ENCODE measurements at regions not wholly inside any gene's neighbourhood (a gene's known extent, or its start where the extent isn't known, plus 50 kb on each side); places are given as distances from the start of the nearest gene placed in this dataset.
"Not testable (repeated sequence)": the region's sequence is repeated elsewhere in the genome, so short reads cannot be mapped to it uniquely, and the experiment has no call there.

DNA sequence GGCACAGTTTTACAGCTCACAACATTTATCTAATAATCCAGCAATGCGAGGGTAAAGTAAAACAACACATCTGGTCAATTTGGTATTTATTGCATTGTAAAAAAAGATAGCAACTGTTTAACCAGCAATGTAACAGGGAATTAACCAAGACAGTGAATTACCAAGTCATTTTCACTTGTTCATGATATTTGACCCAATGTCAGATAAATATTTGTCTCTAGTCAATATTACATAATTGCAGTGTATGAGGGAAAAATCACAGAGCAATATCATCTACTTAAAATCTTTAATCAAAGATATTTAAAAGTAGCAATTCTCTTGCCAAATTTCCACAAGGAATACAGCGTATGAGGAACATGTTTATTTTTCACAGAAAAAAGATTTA, 1265.1 kb upstream of the CHAC2 start:
- DNase-seq = no peak

DNA sequence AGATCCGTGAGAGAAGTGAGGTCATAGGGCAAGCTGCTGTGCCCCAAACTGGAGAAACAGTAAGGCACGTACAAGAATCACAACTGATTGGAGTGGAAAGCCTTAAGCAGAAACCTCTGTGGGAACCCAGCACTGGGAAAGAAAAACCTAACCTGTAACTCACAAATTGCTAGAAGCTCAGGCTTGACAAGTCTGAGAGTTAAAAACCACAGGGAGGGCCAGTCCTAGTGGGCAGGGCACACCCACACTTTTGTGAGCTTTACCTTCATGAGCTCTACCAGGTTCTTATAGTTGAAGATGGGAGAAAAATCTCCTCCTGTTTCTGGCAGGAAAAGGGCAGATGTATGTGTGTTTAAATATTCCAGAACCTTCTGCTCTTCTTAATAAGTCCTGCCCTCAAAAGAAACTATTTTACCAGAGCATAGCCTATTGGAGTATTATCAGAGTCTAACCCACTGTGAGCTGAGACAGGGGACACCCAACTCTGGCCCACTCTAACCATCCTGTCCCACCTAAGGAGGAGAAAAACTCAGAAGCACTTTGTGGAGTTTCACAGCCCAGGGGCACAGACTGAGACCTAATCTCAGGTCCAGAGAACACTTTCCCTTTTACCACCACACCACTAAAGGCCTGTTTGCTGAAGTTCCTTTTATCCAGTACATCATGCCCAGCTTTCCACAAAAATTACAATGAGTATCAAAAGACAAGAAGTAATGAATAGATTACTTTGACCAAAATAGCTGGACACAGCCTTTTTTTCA, 1265.7 kb upstream of the CHAC2 start:
- DNase-seq = no peak

DNA sequence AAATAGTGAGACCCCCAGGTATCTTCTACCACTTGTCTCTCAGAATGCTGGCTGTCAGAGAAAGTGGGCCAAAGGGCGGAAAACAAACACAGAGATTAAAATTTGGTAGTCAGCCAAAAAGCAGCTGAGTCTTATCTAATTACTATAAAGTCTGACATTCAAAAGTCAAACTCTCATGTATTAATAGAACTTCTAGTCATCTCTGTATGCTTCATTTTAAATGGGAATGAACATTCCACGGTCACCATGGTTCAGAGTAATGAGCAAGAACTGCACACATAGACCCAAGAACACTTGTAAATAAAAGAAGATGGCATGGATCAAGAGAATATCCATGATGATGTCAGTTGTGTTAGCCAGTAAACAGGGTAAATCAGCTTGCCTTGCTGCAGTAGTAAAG, 1267.0 kb upstream of the CHAC2 start:
- DNase-seq = no peak

DNA sequence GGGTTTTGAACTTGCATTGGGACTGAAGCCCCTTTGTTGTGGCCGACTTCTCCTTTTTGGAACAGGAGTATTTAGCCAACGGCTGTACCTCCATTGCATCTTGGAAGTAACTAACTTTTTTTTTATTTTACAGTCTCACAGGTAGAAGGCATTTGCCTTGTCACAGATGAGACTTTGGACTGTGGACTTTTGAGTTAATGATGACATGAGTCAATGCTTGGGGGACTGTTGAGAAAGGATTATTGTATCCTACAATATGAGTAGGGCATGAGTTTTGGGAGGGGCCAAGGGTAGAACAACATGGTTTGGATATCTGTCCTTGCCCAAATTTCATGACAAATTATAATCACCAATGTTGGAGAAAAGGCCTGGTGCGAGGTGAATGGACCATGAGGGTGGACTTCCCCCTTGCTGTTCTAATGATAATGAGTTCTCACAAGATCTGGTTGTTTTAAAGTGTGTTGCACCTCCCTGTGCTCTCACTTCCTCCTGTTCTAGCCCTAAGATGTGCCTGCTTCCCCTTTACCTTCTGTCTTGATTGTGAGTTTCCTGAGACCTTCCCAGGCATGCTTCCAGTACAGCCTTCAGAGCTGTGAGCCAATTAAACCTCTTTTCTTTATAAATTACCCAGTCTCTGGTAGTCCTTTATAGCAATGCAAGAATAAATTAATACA, 1269.4 kb upstream of the CHAC2 start:
- DNase-seq = no peak

DNA sequence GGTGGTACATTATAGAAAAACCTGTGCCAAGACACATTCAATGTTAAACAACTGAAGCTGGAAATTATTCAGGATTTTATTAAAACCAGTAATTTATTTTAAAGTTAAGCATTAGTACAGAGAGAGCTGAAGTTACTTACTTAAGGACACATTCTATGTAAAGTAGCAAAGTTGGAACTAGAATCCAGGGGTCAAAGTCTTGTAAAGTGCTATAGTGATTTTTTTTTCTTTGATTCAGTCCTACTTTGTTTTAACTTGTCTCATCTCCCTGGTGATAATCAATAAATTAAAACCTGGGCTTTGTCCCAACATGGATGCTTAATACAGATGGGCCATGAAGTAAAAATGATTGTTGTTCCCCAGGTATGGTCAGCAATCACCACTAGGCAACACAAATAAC, 1271.8 kb upstream of the CHAC2 start:
- DNase-seq = no peak

DNA sequence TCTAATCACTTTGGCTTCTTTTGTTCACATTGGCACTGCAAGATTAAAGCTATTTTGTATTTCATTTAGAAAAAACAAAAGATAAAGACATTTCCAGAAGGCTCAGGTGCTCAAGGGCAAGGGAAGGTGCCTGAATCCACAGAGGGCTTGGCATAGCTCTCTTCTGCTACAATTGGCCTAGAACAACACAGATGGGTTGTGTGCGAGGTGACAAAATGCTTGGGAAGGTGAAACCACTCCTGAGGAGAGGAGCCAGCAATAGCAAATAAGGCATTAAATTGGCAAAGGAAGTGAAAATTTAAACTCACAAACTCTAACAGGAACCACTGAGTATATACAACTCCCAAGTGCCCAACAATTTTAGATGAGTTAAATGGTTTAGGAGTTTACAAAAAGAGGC, 1290.4 kb upstream of the CHAC2 start:
- no peak for DNase-seq

DNA sequence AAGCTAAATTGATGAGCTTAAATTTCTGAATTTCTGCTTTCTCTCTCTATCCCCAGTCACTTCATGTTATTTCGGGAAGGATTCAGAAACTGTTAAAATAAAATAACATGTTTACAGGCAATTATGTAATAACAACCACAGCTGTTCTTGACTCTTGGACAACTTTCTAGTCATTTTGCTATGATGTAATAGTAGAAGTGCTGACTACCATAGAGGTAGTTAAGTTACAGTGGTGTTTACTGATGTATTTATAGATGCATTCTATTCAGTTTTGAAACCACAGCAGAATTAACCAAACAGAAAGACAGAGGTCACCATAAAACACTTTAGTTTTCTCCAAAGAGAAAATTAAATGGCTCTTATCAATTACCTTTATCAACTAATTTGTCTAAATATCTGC, 1292.0 kb upstream of the CHAC2 start:
- no peak for DNase-seq

DNA sequence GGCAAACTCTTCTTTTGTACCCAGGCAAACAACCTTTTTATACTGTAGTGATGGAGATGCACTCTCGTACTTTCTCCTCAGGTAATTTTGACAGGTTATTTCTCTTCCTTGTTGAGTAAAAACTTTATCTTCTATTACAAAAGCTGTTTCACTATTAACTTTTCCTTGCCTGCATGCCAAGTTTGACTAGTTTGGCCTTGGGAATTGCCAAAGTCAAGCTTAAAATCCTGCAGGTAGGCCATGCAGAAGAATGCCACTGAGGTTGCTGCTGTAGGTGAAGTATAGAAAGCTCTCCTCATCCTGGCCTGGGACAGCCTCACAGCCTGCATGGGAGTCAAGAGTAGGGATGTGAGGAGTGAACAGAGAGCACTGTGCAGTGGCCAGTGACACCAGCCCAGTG, 1293.5 kb upstream of the CHAC2 start:
- DNase-seq = no peak

DNA sequence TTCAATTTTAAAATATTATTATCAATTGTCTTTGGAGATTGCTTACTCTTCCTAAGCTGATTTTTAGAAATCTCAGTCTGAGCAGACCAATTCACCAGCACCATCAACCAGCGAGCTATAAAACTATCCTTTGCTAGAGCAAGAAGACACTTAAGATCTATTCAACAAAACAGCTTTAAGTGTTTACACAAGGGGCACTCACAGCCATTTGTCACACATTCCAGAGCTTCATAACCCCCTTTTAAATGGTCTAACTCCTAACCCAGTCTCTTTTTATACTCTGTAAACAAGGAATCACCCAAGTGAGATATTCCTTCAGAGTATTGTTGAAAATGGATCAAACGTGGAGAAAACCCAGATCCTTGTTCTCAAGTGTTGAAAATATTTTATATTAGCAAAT, 1294.1 kb upstream of the CHAC2 start:
- DNase-seq = no peak

DNA sequence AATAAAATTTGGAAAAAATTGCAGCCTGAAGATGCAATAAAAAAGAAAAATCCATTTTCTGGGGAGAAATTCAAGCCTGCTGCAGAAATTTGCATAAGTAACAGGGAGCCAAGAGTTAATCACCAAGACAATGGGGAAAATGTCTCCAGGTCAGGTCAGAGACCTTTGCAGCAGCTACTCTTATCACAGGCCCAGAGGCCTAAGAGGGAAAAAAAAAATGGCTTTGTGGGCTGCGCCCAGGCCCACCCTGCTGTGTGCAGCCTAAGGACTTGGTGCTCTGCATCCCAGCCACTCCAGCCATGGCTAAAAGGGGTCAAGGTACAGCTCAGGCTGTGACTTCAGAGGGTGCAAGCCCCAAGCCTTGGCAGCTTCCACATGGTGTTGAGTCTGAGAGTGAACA, 1297.1 kb upstream of the CHAC2 start:
- not testable (repeated sequence) for DNase-seq

DNA sequence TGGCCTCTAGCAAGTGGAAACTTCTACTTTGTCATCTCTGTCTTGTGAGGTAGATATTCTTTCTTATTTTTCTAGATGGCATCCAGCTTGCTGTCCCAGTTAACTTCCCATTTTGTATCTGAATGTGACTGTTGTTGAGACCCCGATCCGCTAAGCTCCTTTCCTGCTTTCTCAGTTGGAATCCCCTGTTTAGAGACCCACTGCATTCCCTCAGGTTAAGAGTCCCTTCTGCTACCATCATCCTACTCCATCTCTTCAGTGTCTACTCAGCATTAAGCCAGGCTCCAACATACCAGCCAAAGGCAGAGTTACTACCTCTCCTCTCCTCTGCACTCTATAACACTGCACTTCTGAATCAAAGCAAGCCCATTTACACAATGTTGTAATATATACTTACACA, 1300.4 kb upstream of the CHAC2 start:
- DNase-seq = no peak

DNA sequence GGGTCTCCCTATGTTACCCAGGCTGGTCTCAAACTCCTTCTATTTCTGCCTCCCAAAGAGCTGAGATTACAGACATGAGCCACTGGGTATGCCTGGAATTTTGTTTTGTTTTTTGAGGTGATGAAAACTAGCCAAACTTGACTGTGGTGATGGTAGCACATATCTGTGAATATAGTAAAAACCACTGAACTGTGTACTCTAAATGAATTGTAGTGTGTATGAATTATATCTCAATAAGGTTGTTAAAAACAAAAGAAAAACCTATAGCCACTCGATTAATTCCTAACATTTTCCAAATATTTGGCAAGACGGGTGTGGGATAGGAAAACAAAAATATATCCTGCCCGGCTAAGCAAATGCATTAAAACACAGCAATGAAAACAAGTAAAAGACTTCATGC, 1302.3 kb upstream of the CHAC2 start:
- DNase-seq = no peak

DNA sequence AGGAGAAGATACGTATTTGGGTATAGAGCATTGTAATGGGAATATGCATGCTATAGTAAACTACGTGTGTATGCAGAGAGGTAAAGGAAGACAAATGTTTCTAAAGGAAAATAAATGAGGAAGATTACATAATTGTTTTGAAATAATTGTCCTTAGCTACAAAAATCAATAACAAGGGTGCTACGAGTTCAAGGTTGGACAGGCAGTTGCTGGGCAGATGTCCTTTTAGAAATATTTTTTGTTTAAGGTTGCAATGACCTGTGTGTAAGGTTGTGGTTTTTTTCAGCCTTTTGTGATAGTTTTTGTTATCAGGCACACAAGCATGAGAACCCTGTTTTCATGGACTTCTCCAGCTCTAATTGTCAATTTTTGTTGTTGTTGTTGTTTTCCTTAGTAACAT, 1304.1 kb upstream of the CHAC2 start:
- DNase-seq = no peak

DNA sequence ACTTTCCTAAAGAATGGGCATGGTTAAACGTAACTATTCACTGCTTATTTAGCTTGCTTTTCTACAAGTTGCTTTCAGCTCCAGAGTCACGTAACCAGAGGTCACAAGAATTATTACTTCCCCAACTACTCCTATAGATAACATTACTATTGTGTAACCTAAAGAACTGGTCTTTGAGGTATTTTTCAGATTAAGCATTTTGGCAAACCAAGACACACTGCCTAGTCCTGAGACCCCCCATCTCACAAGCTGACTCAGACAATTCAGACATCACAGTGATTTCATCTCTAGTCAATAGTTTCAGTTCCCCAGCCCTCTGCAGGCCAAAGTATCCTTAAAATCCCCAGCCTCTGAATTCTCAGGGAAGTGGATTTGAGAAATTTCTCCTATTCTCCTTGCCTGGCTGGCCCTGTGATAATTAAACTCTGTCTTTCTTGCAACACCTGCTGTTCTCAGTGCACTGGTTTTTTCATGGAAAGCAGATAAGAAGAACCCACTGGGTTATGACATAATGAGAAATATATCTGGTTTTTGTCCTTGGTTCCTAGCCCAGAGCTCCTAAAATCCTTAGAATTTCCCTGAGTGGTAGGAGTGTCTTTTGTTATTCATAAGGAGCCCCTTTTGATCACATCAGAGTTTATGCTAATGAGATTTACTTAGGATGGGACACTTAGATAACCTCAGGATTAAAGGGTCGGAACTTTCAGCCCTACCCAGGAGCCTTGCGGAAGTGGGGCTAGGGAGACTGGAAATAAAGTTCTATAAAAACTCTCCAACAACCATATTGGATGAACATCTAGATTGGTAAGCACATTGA, 1310.8 kb upstream of the CHAC2 start:
- no peak for DNase-seq

DNA sequence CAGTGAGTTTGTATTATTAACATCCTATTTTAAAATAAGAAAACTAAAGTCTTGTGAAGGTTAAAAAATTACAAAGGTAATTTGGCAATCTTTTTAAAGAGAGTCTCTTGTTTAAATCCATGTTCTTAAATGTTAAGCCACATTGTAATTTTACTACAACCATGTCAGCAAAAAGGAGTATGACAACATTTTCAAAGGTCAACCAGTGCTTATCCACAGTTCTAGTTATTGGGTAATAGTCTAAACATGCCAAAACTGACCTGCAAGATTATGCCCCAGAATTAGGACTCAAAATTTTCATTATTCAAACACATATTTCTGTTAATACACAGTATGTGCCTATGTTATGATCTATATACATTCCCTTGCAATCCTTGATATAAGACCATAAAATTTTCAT, 1312.6 kb upstream of the CHAC2 start:
- no peak for DNase-seq

DNA sequence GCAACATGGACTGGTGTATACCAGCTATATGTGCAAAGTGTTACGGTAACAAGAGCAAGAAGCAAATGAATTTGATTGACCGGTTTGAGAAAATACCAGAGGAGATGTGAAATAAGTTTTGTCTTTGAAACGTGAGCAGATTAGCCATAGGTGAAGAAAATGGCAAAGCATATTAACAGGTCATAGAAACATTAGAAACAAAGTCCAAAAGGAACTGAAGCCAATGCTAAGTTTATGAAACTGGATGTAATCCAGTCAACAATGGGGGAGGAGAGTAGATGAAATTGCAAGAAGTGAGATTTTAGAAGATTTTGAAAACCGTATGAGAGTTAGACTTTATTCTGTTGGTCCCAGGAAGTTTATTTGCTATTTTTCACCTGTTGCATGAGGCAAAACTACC, 1315.4 kb upstream of the CHAC2 start:
- DNase-seq = no peak

DNA sequence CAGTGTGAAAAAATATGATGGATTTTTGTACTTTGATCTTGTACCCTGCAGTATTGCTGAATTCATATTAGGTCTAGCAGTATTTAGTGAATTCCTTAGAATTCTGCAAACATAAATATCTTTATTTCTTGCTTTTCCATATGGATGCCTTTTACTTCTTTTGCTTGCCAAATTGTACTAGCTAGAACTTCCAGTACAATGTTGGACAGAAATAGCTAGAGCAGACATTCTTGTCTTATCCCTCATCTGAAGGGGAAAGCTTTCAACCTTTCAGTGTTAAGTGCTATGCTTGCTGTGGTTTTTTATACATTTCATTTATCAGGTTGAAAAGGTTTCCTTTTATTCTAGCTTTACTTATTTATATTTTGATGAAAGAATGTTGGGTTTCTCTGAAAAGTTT, 1321.9 kb upstream of the CHAC2 start:
- no peak for DNase-seq

DNA sequence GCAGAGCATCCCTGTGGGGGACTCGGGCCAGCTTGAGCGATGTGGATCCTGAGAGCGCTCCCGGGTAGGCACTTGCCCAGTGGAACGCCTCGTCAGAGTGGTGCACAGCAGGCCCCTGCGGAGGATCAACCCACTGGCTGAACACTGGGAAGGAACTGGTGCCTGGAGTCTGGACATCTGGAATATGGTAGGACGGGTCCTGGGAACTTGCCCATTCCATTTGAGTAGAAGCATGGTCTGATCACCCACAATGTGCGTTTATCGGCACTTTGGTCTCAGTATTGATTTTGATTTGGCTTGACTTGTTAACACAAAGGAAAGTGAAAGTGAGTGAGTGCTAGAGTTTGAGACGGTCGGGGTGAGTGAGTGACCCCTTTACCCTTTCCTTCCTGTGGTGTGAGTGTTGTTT, 1336.2 kb upstream of the CHAC2 start:
- DNase-seq = no peak

DNA sequence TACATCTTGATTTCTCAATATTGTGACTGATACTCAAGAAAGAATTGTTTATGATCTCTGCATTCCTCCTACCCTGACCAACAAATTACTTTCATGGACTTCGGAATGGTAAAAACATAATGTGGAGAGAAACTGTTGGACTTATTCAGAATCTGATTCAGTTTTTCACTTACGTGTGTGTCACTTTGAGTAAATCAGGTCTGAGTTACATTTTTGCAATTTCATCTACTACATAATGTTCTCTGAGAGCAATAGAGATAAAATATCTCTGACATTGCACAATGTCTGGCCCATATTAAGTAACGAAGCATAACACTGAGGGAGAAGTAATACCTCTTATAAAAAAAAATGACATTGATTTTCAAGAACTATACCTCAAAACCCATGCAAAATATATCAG, 1337.9 kb upstream of the CHAC2 start:
- no peak for DNase-seq

DNA sequence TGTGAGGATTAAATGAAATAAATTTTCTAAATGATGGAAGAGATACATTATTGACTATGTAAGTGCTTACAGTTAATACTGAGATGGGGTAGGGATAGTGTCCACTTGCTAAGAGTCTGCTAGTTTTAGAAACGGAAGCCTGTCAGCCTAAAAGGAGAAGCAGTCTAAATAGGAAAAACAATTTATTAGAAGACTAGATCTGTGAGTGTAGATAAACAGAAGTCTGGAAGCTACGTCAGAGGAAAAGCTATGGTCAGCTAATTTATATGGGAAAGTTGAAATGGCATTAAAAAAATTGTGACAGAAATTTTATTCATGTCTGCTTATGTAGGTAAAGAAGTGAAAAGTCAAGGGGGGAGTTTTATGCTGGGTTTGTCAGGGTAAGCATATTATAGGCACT, 1338.4 kb upstream of the CHAC2 start:
- no peak for DNase-seq

DNA sequence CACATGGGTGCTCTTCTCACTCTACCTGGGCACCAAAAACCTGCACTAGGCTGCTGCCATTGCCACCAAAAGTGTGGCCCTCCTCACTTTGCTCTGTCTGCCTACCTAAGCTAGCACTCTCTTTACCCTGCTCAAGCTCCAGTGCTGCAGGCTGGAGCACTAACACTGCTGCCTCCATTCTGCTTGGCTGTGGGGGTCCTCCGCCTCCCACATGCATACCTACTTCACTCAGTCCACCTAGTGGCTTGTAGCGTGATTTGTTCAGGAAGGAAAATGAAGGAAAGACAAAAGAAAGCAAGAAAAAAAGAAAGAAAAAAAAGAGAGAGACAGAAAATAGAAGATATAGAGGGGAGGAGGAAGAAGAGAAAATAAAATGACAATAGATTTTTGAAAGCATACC, 1339.4 kb upstream of the CHAC2 start:
- no peak for DNase-seq

DNA sequence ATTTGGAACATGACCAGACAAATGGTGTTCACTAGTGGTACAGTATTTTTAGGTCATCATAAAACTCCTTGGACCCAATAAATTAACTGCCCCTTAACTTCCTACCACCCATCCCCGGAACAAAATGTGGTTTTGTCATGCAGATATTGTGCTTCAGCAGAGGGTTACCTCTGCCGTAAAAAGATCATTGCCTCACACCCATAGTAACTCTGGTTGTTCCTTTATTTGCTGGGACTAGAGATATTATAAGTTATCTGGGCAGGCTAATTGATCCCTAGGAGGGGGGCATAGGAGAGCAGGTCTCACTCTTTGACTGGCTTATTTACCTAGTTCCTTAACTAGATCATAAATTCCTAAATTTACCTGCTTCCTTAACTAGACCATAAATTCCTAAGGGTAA, 1343.9 kb upstream of the CHAC2 start:
- DNase-seq = no peak

DNA sequence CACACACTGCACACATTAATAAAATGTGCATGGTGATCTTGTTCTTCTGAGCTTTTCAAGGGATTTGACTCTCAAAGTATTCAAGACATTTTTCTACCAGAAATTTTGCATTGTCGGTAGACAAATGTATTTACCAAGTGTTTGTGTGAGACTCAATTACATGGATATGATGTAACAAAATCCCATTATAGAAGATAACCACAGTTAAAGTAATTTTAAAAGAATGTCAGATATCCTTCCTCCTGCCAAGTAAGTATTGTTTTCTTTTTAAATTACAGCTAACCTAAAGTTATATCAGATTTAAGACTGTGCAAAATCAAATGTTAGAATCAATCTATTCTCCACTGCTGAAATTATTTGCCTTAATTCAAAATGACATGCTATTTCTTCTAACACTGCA, 1344.5 kb upstream of the CHAC2 start:
- DNase-seq = no peak

DNA sequence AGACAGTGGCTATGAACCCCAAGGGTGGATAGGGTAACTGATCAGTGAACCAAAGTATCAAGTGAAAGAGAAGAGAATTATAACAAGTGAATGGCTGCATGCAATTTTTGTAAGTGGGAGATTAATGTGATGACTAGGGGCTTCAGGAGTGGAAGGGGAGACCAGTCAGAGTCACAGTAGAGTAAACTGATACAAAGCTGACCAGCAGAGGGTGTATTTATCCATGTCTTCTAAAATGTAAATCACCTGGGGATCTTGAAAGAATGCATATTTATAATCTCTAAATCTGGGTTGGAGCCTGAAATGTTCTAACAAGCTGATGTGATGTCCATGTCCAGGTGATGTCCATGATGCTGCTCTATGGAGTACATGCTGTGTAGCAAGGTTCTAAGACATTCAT, 1351.3 kb upstream of the CHAC2 start:
- no peak for DNase-seq

All from activated naive CD4-positive, alpha-beta T cell treated with Interleukin-2 at 50 U/mL for 16 hours (primary cell).